ENCODE measurements at regions not wholly inside any gene's neighbourhood (a gene's known extent, or its start where the extent isn't known, plus 50 kb on each side); places are given as distances from the start of the nearest gene placed in this dataset.

DNA sequence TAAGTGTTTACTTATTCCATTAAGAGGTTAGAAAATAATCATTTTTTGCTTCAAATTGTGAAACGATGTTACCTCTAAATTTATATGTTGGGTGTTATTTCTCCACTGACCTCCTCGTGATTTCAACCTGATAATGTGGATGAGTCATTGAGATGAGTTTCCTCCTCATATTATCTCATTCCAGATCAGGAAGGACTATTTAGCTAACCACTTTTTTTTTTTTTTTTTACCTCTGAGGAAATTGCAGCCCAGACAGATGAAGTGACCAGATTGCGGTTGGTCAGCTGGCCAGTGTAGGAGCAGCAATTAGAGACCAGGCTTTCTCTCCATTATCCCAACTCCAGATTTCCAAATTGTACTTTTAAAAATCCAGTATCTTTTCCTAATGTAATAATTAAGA, 248.7 kb downstream of the FZD1 start:
- TF ChIP-seq, protein P1, sequence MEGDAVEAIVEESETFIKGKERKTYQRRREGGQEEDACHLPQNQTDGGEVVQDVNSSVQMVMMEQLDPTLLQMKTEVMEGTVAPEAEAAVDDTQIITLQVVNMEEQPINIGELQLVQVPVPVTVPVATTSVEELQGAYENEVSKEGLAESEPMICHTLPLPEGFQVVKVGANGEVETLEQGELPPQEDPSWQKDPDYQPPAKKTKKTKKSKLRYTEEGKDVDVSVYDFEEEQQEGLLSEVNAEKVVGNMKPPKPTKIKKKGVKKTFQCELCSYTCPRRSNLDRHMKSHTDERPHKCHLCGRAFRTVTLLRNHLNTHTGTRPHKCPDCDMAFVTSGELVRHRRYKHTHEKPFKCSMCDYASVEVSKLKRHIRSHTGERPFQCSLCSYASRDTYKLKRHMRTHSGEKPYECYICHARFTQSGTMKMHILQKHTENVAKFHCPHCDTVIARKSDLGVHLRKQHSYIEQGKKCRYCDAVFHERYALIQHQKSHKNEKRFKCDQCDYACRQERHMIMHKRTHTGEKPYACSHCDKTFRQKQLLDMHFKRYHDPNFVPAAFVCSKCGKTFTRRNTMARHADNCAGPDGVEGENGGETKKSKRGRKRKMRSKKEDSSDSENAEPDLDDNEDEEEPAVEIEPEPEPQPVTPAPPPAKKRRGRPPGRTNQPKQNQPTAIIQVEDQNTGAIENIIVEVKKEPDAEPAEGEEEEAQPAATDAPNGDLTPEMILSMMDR (IDR thresholded peaks at IDR 0.05; ENCODE audit: unreplicated experiment), result no peak
- Mint-ChIP-seq H3K36me3 (ENCODE audit: low read depth, unreplicated experiment) (no peaks in the 10 kb centered on the region), H3K9me3 (ENCODE audit: unreplicated experiment) (no peaks in the 10 kb centered on the region), H3K27me3 (ENCODE audit: unreplicated experiment) (no peaks in the 10 kb centered on the region), H3K27ac (ENCODE audit: unreplicated experiment) (no peak overlapping the region), H3K4me3 (ENCODE audit: unreplicated experiment) (no peak overlapping the region), H3K4me1 (ENCODE audit: unreplicated experiment) (peaks cover 3% of the 10 kb centered on the region)
- no peak for DNase-seq (ENCODE audit: low spot score)

DNA sequence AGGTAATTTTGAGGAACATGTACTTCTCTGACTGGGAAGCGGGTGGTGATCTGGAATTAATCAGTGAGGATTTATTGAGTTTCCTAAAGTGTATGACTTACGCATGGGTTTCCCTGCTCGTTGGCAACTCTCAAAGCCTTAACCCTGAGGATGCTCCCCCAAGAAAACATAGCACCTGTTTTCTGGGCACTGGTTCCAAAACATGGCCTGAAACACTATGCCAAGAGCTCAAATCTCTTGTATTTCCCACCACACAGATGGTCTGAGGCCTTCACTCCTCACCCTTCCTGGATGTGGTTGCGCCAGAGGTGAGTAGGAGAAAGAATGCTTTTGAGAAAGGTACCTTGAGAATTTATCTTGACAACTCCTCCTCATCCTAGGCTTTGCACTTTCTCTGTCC, 250.4 kb downstream of the FZD1 start:
- Mint-ChIP-seq H3K27me3 (ENCODE audit: unreplicated experiment) (no peaks in the 10 kb centered on the region), H3K9me3 (ENCODE audit: unreplicated experiment) (no peaks in the 10 kb centered on the region), H3K4me1 (ENCODE audit: unreplicated experiment) (peaks cover 3% of the 10 kb centered on the region), H3K27ac (ENCODE audit: unreplicated experiment) (no peak overlapping the region), H3K4me3 (ENCODE audit: unreplicated experiment) (no peak overlapping the region), H3K36me3 (ENCODE audit: low read depth, unreplicated experiment) (no peaks in the 10 kb centered on the region)
- no peak for DNase-seq (ENCODE audit: low spot score)
- TF ChIP-seq, protein P1 (IDR thresholded peaks at IDR 0.05; ENCODE audit: unreplicated experiment), result no peak

DNA sequence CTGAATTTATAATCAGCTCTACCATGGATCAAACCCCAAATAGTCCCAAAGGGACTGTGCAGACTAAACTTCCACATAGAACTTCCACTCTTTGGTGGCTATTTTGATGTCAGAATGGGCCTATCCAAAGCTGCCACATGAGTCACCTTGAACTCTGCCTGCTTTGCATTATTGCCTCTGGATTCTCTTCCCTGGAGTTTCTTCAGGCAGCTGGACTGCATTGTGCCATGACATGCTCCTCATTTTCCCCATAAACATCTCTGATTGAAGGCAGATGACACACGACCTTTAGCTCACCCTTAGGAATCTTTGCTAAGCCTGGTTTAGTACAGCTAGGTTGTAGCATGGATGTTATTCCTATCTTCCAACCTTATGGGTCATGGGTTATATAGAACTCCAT, 251.7 kb downstream of the FZD1 start:
- Mint-ChIP-seq H3K27me3 (ENCODE audit: unreplicated experiment) (no peaks in the 10 kb centered on the region), H3K4me1 (ENCODE audit: unreplicated experiment) (peaks cover 3% of the 10 kb centered on the region), H3K9me3 (ENCODE audit: unreplicated experiment) (no peaks in the 10 kb centered on the region), H3K36me3 (ENCODE audit: low read depth, unreplicated experiment) (no peaks in the 10 kb centered on the region), H3K4me3 (ENCODE audit: unreplicated experiment) (no peak overlapping the region), H3K27ac (ENCODE audit: unreplicated experiment) (no peak overlapping the region)
- TF ChIP-seq, protein P1 (IDR thresholded peaks at IDR 0.05; ENCODE audit: unreplicated experiment), result no peak
- DNase-seq (ENCODE audit: low spot score), result no peak

DNA sequence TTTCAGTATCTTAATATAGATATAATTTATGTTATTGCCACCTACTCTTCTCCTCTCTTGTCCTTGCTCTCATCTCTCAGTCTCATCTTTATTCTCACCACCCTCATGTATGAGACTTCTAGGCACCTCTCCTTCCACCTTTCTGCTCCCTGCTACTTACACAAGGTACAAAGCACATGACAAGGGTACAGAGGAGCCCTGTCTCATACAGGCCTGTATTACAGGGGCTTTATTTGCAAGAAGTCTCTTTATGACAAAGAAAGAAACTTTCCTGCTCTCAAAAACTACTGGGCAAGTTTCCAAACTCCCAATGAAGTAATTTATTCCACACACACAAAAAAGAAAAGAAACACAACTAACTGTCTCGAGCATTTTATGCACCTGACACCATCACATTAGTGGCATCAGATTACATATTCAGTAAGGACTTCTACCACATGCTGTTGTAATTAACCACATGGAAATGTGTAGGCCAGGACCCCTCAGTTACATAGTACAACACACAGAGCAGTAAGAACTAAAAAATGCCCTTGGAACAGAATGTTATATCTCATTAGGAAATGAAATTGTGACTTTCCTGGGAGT, 253.1 kb downstream of the FZD1 start:
- Mint-ChIP-seq H3K9me3 (ENCODE audit: unreplicated experiment) (no peaks in the 10 kb centered on the region), H3K36me3 (ENCODE audit: low read depth, unreplicated experiment) (no peaks in the 10 kb centered on the region), H3K4me1 (ENCODE audit: unreplicated experiment) (peaks cover 3% of the 10 kb centered on the region), H3K4me3 (ENCODE audit: unreplicated experiment) (no peak overlapping the region), H3K27me3 (ENCODE audit: unreplicated experiment) (no peaks in the 10 kb centered on the region), H3K27ac (ENCODE audit: unreplicated experiment) (no peak overlapping the region)
- no peak for DNase-seq (ENCODE audit: low spot score)
- TF ChIP-seq, protein P1 (IDR thresholded peaks at IDR 0.05; ENCODE audit: unreplicated experiment), result no peak

DNA sequence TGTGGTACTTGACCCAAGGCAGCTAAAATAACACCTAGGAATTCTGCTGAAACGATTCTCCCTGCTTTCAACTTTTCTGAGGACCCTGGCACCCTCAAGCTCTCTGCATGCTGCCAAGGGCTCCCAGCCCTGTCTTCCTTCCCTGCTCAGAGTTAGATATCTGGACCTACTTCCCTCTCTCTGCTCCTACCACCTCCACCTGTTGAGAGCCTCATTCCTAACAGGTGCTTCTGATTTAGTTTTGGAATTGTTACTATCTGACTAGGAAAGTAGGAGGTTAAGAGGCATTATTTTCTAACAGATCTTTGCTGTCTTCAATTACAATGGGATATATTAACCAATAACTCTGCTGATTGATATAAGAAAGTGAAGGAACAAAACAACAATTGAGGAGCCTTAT, 253.8 kb downstream of the FZD1 start:
- Mint-ChIP-seq H3K9me3 (ENCODE audit: unreplicated experiment) (no peaks in the 10 kb centered on the region), H3K4me3 (ENCODE audit: unreplicated experiment) (no peak overlapping the region), H3K36me3 (ENCODE audit: low read depth, unreplicated experiment) (no peaks in the 10 kb centered on the region), H3K4me1 (ENCODE audit: unreplicated experiment) (peaks cover under 1% of the 10 kb centered on the region), H3K27me3 (ENCODE audit: unreplicated experiment) (no peaks in the 10 kb centered on the region), H3K27ac (ENCODE audit: unreplicated experiment) (no peak overlapping the region)
- TF ChIP-seq, protein P1 (IDR thresholded peaks at IDR 0.05; ENCODE audit: unreplicated experiment), result no peak
- DNase-seq (ENCODE audit: low spot score), result no peak
